ENCODE measurements at regions not wholly inside any gene's neighbourhood (a gene's known extent, or its start where the extent isn't known, plus 50 kb on each side); places are given as distances from the start of the nearest gene placed in this dataset.

DNA sequence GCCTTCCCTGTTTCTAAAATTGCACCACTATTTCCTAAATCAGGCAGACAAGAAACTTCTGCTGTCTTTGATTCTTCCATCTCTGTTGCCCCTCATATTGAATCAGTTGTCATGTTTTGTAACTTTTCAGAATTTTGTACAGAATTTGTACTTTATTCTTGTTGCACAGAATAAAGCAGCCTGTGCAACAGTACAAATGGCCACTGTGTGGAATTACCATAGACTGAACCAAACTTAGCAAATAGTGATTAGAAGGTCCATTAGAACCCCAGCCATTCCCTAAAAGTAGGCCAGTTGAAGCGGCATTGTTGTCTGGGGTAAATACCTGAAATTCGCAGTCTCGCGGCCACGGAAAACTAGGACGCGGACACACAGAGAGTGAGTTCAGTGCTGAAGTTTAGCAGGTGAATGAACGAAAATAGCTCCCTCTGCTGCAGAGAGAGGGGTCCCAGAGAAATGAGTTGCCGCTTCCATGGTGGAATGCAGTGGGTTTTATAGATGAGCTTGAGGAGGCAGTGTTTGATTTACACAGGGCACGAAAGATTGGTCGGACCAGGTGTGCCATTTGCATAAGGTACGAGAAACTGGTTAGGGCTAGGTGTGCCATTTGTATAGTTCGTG lies 71.8 kb downstream of the C4orf33 start:
- Histone ChIP-seq H3K36me3 (ENCODE audit: control insufficient read depth, insufficient read depth, low read length, severe bottlenecking) (no peaks in the 10 kb centered on the region), H3K27me3 (replicated peaks; ENCODE audit: control insufficient read depth, insufficient read depth, low read length) (no peaks in the 10 kb centered on the region)
- DNase-seq (ENCODE audit: low read depth) = no peak

DNA sequence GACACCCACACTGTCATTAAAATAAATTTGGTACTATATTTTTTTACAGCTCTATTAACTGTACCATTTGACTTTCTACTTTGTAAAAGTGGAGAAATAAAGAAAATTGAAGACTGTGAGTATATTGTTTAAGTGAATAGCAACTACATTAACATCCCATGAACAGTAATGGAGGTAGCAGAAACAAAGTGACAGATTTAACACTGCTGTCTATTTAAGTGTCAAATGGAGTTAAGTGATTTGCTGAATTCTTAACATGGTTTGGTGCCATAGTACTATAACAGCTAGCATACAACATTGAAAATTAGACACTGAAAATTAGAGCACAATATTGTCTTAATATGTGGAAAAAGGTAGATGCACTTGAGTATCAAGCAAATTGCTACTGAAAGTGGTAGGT lies 76.2 kb downstream of the C4orf33 start:
- no peak for DNase-seq (ENCODE audit: low read depth)
- no peaks in the 10 kb centered on the region for H3K4me1 ChIP-seq (ENCODE audit: control insufficient read depth, insufficient read depth, low read length)
- no peak overlapping the region for H3K4me3 ChIP-seq (ENCODE audit: low read length)
- H3K9ac ChIP-seq (ENCODE audit: low read length) = no peak overlapping the region
- no peaks in the 10 kb centered on the region for H3K36me3 ChIP-seq (ENCODE audit: control insufficient read depth, insufficient read depth, low read length, severe bottlenecking)
- no peaks in the 10 kb centered on the region for H3K9me3 ChIP-seq (ENCODE audit: control insufficient read depth, low read length)
- H3K27me3 ChIP-seq (replicated peaks; ENCODE audit: control insufficient read depth, insufficient read depth, low read length) = no peaks in the 10 kb centered on the region

More for the DNA sequence above, 71.8 kb downstream of the C4orf33 start:
- Histone ChIP-seq H3K9ac (ENCODE audit: low read length) (no peak overlapping the region), H3K4me1 (ENCODE audit: control insufficient read depth, insufficient read depth, low read length) (no peaks in the 10 kb centered on the region), H3K4me3 (ENCODE audit: low read length) (no peak overlapping the region), H3K9me3 (ENCODE audit: control insufficient read depth, low read length) (no peaks in the 10 kb centered on the region)

DNA sequence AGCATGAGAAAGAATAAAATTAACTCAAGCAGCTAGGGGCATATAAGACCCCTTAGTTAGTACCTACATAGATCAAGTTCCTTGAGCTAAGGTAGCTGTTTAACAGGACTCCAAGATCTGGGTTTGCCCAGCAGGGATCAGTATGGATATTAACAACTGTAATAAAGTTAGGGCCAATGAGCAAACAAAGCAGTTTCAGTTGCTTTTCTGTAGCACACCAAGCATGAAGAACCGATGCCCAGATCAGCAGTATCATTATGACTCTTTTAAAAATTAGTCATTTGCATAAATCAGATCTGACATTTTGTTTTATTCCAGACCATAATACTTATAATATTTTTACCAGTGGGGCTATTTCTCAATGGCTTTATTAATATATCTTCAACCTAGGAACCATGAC lies 80.9 kb downstream of the C4orf33 start:
- Histone ChIP-seq H3K36me3 (ENCODE audit: control insufficient read depth, insufficient read depth, low read length, severe bottlenecking) (no peaks in the 10 kb centered on the region), H3K9me3 (ENCODE audit: control insufficient read depth, low read length) (no peaks in the 10 kb centered on the region), H3K4me3 (ENCODE audit: low read length) (no peak overlapping the region), H3K4me1 (ENCODE audit: control insufficient read depth, insufficient read depth, low read length) (peaks cover 12% of the 10 kb centered on the region), H3K27me3 (replicated peaks; ENCODE audit: control insufficient read depth, insufficient read depth, low read length) (no peaks in the 10 kb centered on the region), H3K9ac (ENCODE audit: low read length) (no peak overlapping the region)
- DNase-seq (ENCODE audit: low read depth) = no peak

GRCh38 chr4:129179276-129179675 lies 83.3 kb downstream of the C4orf33 start:
- no peak overlapping the region for H3K9ac ChIP-seq (ENCODE audit: low read length)
- H3K4me3 ChIP-seq (ENCODE audit: low read length) = no peak overlapping the region
- DNase-seq (ENCODE audit: low read depth) = peak; percentile 63

DNA sequence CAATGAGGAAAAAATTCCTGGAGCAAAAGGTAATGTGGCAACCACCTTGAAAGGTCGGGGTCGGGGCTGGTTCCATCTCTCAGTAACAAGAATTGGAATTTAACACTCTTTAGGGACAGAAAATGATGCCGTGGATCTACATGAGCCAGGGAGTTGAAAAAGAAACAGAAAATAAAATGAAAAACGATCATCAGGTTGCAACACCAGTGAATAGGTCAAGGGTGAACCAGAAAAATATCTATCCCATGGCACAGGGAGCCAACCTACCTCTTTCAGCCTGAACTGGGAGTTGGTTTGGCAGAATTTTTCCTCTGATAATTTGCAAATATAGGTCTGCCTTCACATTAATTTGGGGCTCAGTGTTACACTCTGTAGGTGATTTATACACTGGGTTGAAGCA lies 93.7 kb downstream of the C4orf33 start:
- no peaks in the 10 kb centered on the region for H3K27me3 ChIP-seq (replicated peaks; ENCODE audit: control insufficient read depth, insufficient read depth, low read length)
- peaks cover 7% of the 10 kb centered on the region for H3K9me3 ChIP-seq (ENCODE audit: control insufficient read depth, low read length)
- H3K9ac ChIP-seq (ENCODE audit: low read length) = no peak overlapping the region
- no peaks in the 10 kb centered on the region for H3K36me3 ChIP-seq (ENCODE audit: control insufficient read depth, insufficient read depth, low read length, severe bottlenecking)
- H3K4me1 ChIP-seq (ENCODE audit: control insufficient read depth, insufficient read depth, low read length) = peaks cover 6% of the 10 kb centered on the region
- DNase-seq (ENCODE audit: low read depth) = no peak
- no peak overlapping the region for H3K4me3 ChIP-seq (ENCODE audit: low read length)

More at GRCh38 chr4:129179276-129179675, 83.3 kb downstream of the C4orf33 start:
- Histone ChIP-seq H3K4me1 (ENCODE audit: control insufficient read depth, insufficient read depth, low read length) (peaks cover 12% of the 10 kb centered on the region), H3K36me3 (ENCODE audit: control insufficient read depth, insufficient read depth, low read length, severe bottlenecking) (no peaks in the 10 kb centered on the region), H3K27me3 (replicated peaks; ENCODE audit: control insufficient read depth, insufficient read depth, low read length) (no peaks in the 10 kb centered on the region), H3K9me3 (ENCODE audit: control insufficient read depth, low read length) (no peaks in the 10 kb centered on the region)

DNA sequence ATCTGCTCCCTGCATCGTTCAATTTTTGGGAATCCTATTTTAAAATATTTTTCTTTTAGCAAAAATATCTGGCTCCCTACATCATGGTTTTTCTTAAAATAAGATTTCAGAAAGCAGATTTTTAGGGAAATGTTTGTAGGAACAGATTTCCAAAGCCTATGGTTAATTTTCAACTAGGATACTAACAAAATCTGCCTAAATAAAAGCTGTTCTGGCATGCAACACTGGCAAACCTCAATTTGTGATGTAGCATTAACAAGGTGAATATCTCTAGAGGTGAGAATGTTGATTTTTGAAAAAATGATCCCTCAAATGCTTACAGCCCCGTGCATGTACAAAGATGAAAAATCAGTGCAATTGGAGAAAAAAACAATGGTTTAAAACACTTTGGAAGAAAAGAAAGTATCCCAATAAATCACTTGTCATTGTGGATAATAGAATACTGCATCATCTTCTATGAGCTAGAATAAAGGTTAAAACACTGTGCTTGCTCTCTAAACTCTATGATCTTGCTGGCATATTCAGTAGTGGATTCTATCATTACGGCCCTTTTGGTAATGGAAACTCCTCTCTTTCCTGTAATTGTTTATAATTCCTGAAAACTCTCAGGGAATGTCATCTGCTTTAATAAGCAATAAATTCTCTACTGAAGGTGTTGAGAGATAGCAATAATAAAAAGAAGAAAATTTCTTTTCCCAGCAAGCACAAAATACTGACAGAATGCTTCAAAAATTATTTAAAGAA lies 97.6 kb downstream of the C4orf33 start:
- Histone ChIP-seq H3K4me3 (ENCODE audit: low read length) (no peak overlapping the region), H3K36me3 (ENCODE audit: control insufficient read depth, insufficient read depth, low read length, severe bottlenecking) (no peaks in the 10 kb centered on the region), H3K4me1 (ENCODE audit: control insufficient read depth, insufficient read depth, low read length) (peaks cover 6% of the 10 kb centered on the region), H3K9ac (ENCODE audit: low read length) (no peak overlapping the region), H3K27me3 (replicated peaks; ENCODE audit: control insufficient read depth, insufficient read depth, low read length) (no peaks in the 10 kb centered on the region), H3K9me3 (ENCODE audit: control insufficient read depth, low read length) (no peaks in the 10 kb centered on the region)
- DNase-seq (ENCODE audit: low read depth) = no peak

DNA sequence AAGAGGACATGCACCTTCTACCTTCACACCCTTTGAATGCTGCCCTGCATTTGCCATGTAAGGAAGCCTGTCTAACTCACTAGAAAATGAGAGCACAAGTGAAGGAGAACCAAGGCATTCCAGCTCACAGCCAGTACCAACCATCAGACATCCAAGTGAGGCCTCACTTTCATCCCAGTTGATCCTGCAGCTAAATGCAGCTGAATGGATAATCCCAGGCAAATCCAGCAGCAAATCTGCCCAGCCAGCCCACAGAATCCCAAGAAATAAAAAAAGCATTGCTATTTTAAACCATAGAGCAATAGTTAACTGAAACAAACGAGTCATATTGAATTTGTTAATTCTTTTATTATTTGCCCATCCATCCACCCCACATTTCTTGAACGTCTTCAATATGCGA lies 112.5 kb downstream of the C4orf33 start:
- no peak overlapping the region for H3K9ac ChIP-seq (ENCODE audit: low read length)
- no peak for DNase-seq (ENCODE audit: low read depth)
- H3K4me3 ChIP-seq (ENCODE audit: low read length) = no peak overlapping the region

GRCh38 chr4:129213692-129214091 lies 117.7 kb downstream of the C4orf33 start:
- Histone ChIP-seq H3K4me3 (ENCODE audit: low read length) (no peak overlapping the region), H3K9me3 (ENCODE audit: control insufficient read depth, low read length) (no peaks in the 10 kb centered on the region), H3K4me1 (ENCODE audit: control insufficient read depth, insufficient read depth, low read length) (no peaks in the 10 kb centered on the region), H3K9ac (ENCODE audit: low read length) (no peak overlapping the region), H3K27me3 (replicated peaks; ENCODE audit: control insufficient read depth, insufficient read depth, low read length) (no peaks in the 10 kb centered on the region), H3K36me3 (ENCODE audit: control insufficient read depth, insufficient read depth, low read length, severe bottlenecking) (no peaks in the 10 kb centered on the region)
- no peak for DNase-seq (ENCODE audit: low read depth)

More for the DNA sequence above, 112.5 kb downstream of the C4orf33 start:
- no peaks in the 10 kb centered on the region for H3K36me3 ChIP-seq (ENCODE audit: control insufficient read depth, insufficient read depth, low read length, severe bottlenecking)
- H3K4me1 ChIP-seq (ENCODE audit: control insufficient read depth, insufficient read depth, low read length) = no peaks in the 10 kb centered on the region
- no peaks in the 10 kb centered on the region for H3K27me3 ChIP-seq (replicated peaks; ENCODE audit: control insufficient read depth, insufficient read depth, low read length)
- no peaks in the 10 kb centered on the region for H3K9me3 ChIP-seq (ENCODE audit: control insufficient read depth, low read length)

- DNase-seq (ENCODE audit: low read depth) = peak; percentile 58
- no peaks in the 10 kb centered on the region for H3K9me3 ChIP-seq (ENCODE audit: control insufficient read depth, low read length)
- H3K4me1 ChIP-seq (ENCODE audit: control insufficient read depth, insufficient read depth, low read length) = no peaks in the 10 kb centered on the region
- no peaks in the 10 kb centered on the region for H3K27me3 ChIP-seq (replicated peaks; ENCODE audit: control insufficient read depth, insufficient read depth, low read length)
- no peaks in the 10 kb centered on the region for H3K36me3 ChIP-seq (ENCODE audit: control insufficient read depth, insufficient read depth, low read length, severe bottlenecking)
- no peak overlapping the region for H3K9ac ChIP-seq (ENCODE audit: low read length)
- no peak overlapping the region for H3K4me3 ChIP-seq (ENCODE audit: low read length)
Observed at GRCh38 chr4:129218360-129218759, 122.4 kb downstream of the C4orf33 start.

DNA sequence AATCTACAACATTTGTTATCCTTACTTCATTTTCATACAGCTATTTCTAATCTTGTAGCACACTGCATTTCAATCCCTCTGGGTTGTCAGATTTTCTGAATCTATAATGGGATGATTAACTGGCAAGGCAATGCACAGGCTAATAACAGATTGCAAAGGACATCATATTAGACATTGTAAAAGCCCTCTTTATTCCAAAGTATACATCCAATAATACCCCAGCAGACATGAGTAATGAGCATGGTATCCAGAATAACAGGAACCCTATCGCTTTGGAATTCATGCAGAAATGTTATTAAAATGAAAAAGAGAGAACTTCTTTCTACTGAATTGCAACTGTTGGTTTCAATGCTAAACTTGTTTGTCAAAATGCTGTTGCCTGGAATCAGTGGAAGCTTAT lies 122.9 kb downstream of the C4orf33 start:
- Histone ChIP-seq H3K27me3 (replicated peaks; ENCODE audit: control insufficient read depth, insufficient read depth, low read length) (no peaks in the 10 kb centered on the region), H3K9ac (ENCODE audit: low read length) (no peak overlapping the region), H3K36me3 (ENCODE audit: control insufficient read depth, insufficient read depth, low read length, severe bottlenecking) (no peaks in the 10 kb centered on the region), H3K4me3 (ENCODE audit: low read length) (no peak overlapping the region), H3K4me1 (ENCODE audit: control insufficient read depth, insufficient read depth, low read length) (no peaks in the 10 kb centered on the region), H3K9me3 (ENCODE audit: control insufficient read depth, low read length) (no peaks in the 10 kb centered on the region)
- peak; percentile 59 for DNase-seq (ENCODE audit: low read depth)

- Histone ChIP-seq H3K4me3 (ENCODE audit: low read length) (no peak overlapping the region), H3K4me1 (ENCODE audit: control insufficient read depth, insufficient read depth, low read length) (no peaks in the 10 kb centered on the region), H3K9me3 (ENCODE audit: control insufficient read depth, low read length) (no peaks in the 10 kb centered on the region), H3K9ac (ENCODE audit: low read length) (no peak overlapping the region), H3K36me3 (ENCODE audit: control insufficient read depth, insufficient read depth, low read length, severe bottlenecking) (no peaks in the 10 kb centered on the region), H3K27me3 (replicated peaks; ENCODE audit: control insufficient read depth, insufficient read depth, low read length) (no peaks in the 10 kb centered on the region)
- DNase-seq (ENCODE audit: low read depth) = no peak
Observed at GRCh38 chr4:129220254-129220653, 124.3 kb downstream of the C4orf33 start.

Data from adipocyte (in vitro differentiated cells).